Tongue (tissue), 1 donor: ENCODE measurements at regions not wholly inside any gene's neighbourhood (a gene's known extent, or its start where the extent isn't known, plus 50 kb on each side); places are given as distances from the start of the nearest gene placed in this dataset.
A peak's percentile ranks its signal among the peaks of the same experiment; 100 is the strongest.
"Not testable (repeated sequence)": the region's sequence is repeated elsewhere in the genome, so short reads cannot be mapped to it uniquely, and the experiment has no call there.

Experiments
- DNase-seq: peaks from one replicate; pipeline ENCODE4 v3.0.0-alpha.2; 2015

- DNase-seq = no peak
Observed at GRCh38 chr12:96085475-96085874, 50.1 kb upstream of the LTA4H start.

- DNase-seq = not testable (repeated sequence)
Observed at GRCh38 chr12:96086190-96086589, 50.8 kb upstream of the LTA4H start.

GRCh38 chr12:96091833-96092232 is 56.4 kb upstream of the LTA4H start:
- DNase-seq = no peak

GRCh38 chr12:96093543-96094196 is 58.3 kb upstream of the LTA4H start:
- peak; percentile 74 for DNase-seq

GRCh38 chr12:96094201-96094600 is 58.8 kb upstream of the LTA4H start:
- peak; percentile 66 for DNase-seq

GRCh38 chr12:96098631-96099030 is 63.2 kb upstream of the LTA4H start:
- peak; percentile 64 for DNase-seq

GRCh38 chr12:96099421-96099820 is 64.0 kb upstream of the LTA4H start:
- DNase-seq = no peak

GRCh38 chr12:96099986-96100385 is 64.6 kb upstream of the LTA4H start:
- no peak for DNase-seq

- no peak for DNase-seq
Observed at GRCh38 chr12:96101806-96102205, 66.4 kb upstream of the LTA4H start.

GRCh38 chr12:96103067-96103644 is 67.8 kb upstream of the LTA4H start:
- no peak for DNase-seq

GRCh38 chr12:96104566-96104965 is 69.2 kb upstream of the LTA4H start:
- DNase-seq = no peak

- DNase-seq = no peak
Observed at GRCh38 chr12:96106137-96106536, 70.8 kb upstream of the LTA4H start.

- DNase-seq = no peak
Observed at GRCh38 chr12:96107236-96107635, 71.8 kb upstream of the LTA4H start.

GRCh38 chr12:96108321-96108720 is 72.9 kb upstream of the LTA4H start:
- DNase-seq = no peak

GRCh38 chr12:96108941-96109340 is 73.6 kb upstream of the LTA4H start:
- DNase-seq = not testable (repeated sequence)

GRCh38 chr12:96112733-96113132 is 77.3 kb upstream of the LTA4H start:
- DNase-seq = no peak

GRCh38 chr12:96117460-96117859 is 76.7 kb upstream of the ELK3 start:
- no peak for DNase-seq

- DNase-seq = no peak
Observed at GRCh38 chr12:96120359-96121100, 73.6 kb upstream of the ELK3 start.

- no peak for DNase-seq
Observed at GRCh38 chr12:96121271-96121711, 72.9 kb upstream of the ELK3 start.

- DNase-seq = not testable (repeated sequence)
Observed at GRCh38 chr12:96128292-96128691, 65.9 kb upstream of the ELK3 start.

GRCh38 chr12:96130396-96131059 is 63.6 kb upstream of the ELK3 start:
- DNase-seq = no peak

- no peak for DNase-seq
Observed at GRCh38 chr12:96131230-96131788, 62.9 kb upstream of the ELK3 start.

GRCh38 chr12:96132819-96133218 is 61.4 kb upstream of the ELK3 start:
- DNase-seq = no peak
